SK-N-SH (cell line): ENCODE measurements at regions not wholly inside any gene's neighbourhood (a gene's known extent, or its start where the extent isn't known, plus 50 kb on each side); places are given as distances from the start of the nearest gene placed in this dataset.

ENCODE experiments used
- CTCF ChIA-PET: fragments of 300-600, 350-600 bp; formaldehyde crosslinking; extraction: SDS; loops from one replicate; lab custom pipeline; 2021; lab: Yijun Ruan, JAX
- POLR2A ChIA-PET: fragments of 350-600 bp; sonication (Branson Sonifier 250); formaldehyde crosslinking; extraction: SDS; loops from one replicate; lab custom pipeline; 2020; ENCODE audit warnings: antibody characterized with exemption, inconsistent platforms; lab: Yijun Ruan, JAX
- DNase-seq: peaks from one replicate; pipeline ENCODE4 v3.0.0; 2012
- H2AFZ ChIP-seq: fragments of 200-600 bp; sonication (generic); 2 replicates; pipeline ENCODE4 v1.8.1; 2016; ENCODE audit warnings: antibody characterized with exemption, mild to moderate bottlenecking, low read depth
- H3F3A ChIP-seq: fragments of 200-600 bp; sonication (generic); replicated peaks from 2 replicates; pipeline ENCODE3; 2016; ENCODE audit warnings: antibody characterized with exemption, mild to moderate bottlenecking; ENCODE audit not compliant: insufficient read depth
- H3K27ac ChIP-seq, 2 experiments: fragments of 200-500 bp in 1 of 2; fragments of 200-600 bp in 1 of 2; sonication (Bioruptor generic) in 1 of 2; sonication (generic), shearing (Covaris generic) in 1 of 2; 2 replicates each; pipeline versions ENCODE4 v1.5.1 to v1.6.1; 2014 to 2016; ENCODE audit warnings: low read depth in 2 of 2, inconsistent platforms in 1 of 2, low read length in 1 of 2, mild to moderate bottlenecking in 1 of 2, mixed read lengths in 1 of 2
- H3K27me3 ChIP-seq: fragments of 200-600 bp; sonication (generic), shearing (Covaris generic); 2 replicates; pipeline ENCODE4 v1.6.1; 2016; ENCODE audit warnings: mixed run types; ENCODE audit not compliant: insufficient read depth
- H3K36me3 ChIP-seq, 2 experiments: fragments of 200-500 bp in 1 of 2; fragments of 200-600 bp in 1 of 2; sonication (Bioruptor generic) in 1 of 2; sonication (generic) in 1 of 2; replicated peaks in 1 of 2; 2 replicates each; pipeline versions ENCODE3 to v1.5.1; 2014 to 2016; ENCODE audit warnings: low read length in 1 of 2, mild to moderate bottlenecking in 1 of 2; ENCODE audit not compliant: insufficient read depth in 2 of 2, control insufficient read depth in 1 of 2
- H3K4me1 ChIP-seq, 2 experiments: fragments of 200-500 bp in 1 of 2; fragments of 200-600 bp in 1 of 2; sonication (Bioruptor generic) in 1 of 2; sonication (generic), shearing (Covaris generic) in 1 of 2; 2 replicates each; pipeline versions ENCODE4 v1.5.1 to v1.6.1; 2014 to 2016; ENCODE audit warnings: low read depth in 1 of 2, low read length in 1 of 2, mixed run types in 1 of 2; ENCODE audit not compliant: insufficient read depth in 2 of 2, control insufficient read depth in 1 of 2
- H3K4me2 ChIP-seq: fragments of 200-600 bp; sonication (generic), shearing (Covaris generic); 2 replicates; pipeline ENCODE4 v1.6.1; 2017; ENCODE audit warnings: mixed run types
- H3K4me3 ChIP-seq, 2 experiments: fragments of 200-500 bp in 1 of 2; fragments of 200-600 bp in 1 of 2; sonication (Bioruptor generic) in 1 of 2; sonication (generic), shearing (Covaris generic) in 1 of 2; 2 replicates each; pipeline versions ENCODE4 v1.5.1 to v1.8.1; 2014 to 2016; ENCODE audit warnings: low read depth in 2 of 2, inconsistent platforms in 1 of 2, low read length in 1 of 2, mild to moderate bottlenecking in 1 of 2, mixed read lengths in 1 of 2, moderate library complexity in 1 of 2
- H3K79me2 ChIP-seq: fragments of 200-600 bp; sonication (generic); 2 replicates; pipeline ENCODE4 v1.8.1; 2017; ENCODE audit warnings: mild to moderate bottlenecking; ENCODE audit not compliant: insufficient read depth
- H3K9ac ChIP-seq: fragments of 200-600 bp; sonication (generic); 2 replicates; pipeline ENCODE4 v1.6.1; 2017; ENCODE audit warnings: mixed run types
- H3K9me2 ChIP-seq: fragments of 200-600 bp; sonication (generic); 2 replicates; pipeline ENCODE4 v1.6.1; 2017; ENCODE audit warnings: mixed run types
- H3K9me3 ChIP-seq: fragments of 200-600 bp; sonication (generic); 2 replicates; pipeline ENCODE4 v1.6.1; 2017; ENCODE audit warnings: mixed run types, mild to moderate bottlenecking, moderate library complexity
- H4K20me1 ChIP-seq: fragments of 200-600 bp; sonication (generic); 2 replicates; pipeline ENCODE4 v1.6.1; 2017; ENCODE audit warnings: mild to moderate bottlenecking, mixed run types; ENCODE audit not compliant: insufficient read depth
- CTCF ChIP-seq: fragments of 200-600 bp; sonication (generic); IDR thresholded peaks from 2 replicates; pipeline ENCODE4 v1.6.1; 2017; ENCODE audit warnings: antibody characterized with exemption, mild to moderate bottlenecking, moderate library complexity
- FOXJ3 ChIP-seq: sonication (generic); formaldehyde crosslinking; IDR thresholded peaks from 2 replicates; pipeline ENCODE4 v1.5.1; 2020; ENCODE audit warnings: mild to moderate bottlenecking, missing genetic modification reagents
- GABPA ChIP-seq: IDR thresholded peaks from 2 replicates; pipeline ENCODE4 v1.4.0; 2012; ENCODE audit warnings: low read depth, mild to moderate bottlenecking
- GATA2 ChIP-seq: sonication (generic); formaldehyde crosslinking; IDR thresholded peaks from 2 replicates; pipeline ENCODE4 v1.5.0; 2020; ENCODE audit warnings: mild to moderate bottlenecking, missing genetic modification reagents
- IRF3 ChIP-seq: fragments of 150-350 bp; IDR thresholded peaks from 2 replicates; pipeline ENCODE4 v1.6.1; 2016; ENCODE audit warnings: mild to moderate bottlenecking, low read depth, low read length
- MAX ChIP-seq: IDR thresholded peaks from 2 replicates; pipeline ENCODE4 v1.4.0; 2012; ENCODE audit warnings: low read depth
- MEF2A ChIP-seq: IDR thresholded peaks from 2 replicates; pipeline ENCODE4 v1.4.0; 2012; ENCODE audit warnings: low read depth, borderline replicate concordance
- MXI1 ChIP-seq: IDR thresholded peaks from 2 replicates; pipeline ENCODE4 v1.6.1; 2012; ENCODE audit warnings: mild to moderate bottlenecking, low read depth, low read length, improper control_type of control experiment
- REST ChIP-seq: IDR thresholded peaks from 2 replicates; pipeline ENCODE4 v1.6.1; 2012; ENCODE audit warnings: mild to moderate bottlenecking, low read depth, low read length, moderate library complexity
- RFX5 ChIP-seq: IDR thresholded peaks from 2 replicates; pipeline ENCODE4 v1.6.1; 2012; ENCODE audit warnings: mild to moderate bottlenecking, improper control_type of control experiment, low read length
- SMC3 ChIP-seq: IDR thresholded peaks from 2 replicates; pipeline ENCODE4 v1.6.1; 2012; ENCODE audit warnings: low read depth, low read length, improper control_type of control experiment
- TCF12 ChIP-seq: IDR thresholded peaks from 2 replicates; pipeline ENCODE4 v1.4.0; 2012
- WGBS: methylation state at CpG from one replicate; pipeline ENCODE4 v1.1.6; 2017; ENCODE audit warnings: low lambda C conversion rate; 5-methylcytosine and 5-hydroxymethylcytosine counted together
- TF ChIP-seq, protein P1 (sequence below): IDR thresholded peaks from 2 replicates; pipeline ENCODE4 v1.4.0; 2012; ENCODE audit warnings: low read depth, borderline replicate concordance

- peaks cover 44 to 48% of the 10 kb centered on the region in 2 experiments for H3K36me3 ChIP-seq
- no peaks in the 10 kb centered on the region for H3K4me1 ChIP-seq
- DNase-seq, result no peak
- TF ChIP-seq MEF2A (no peak), RFX5 (no peak), GABPA (no peak), FOXJ3 (CRISPR knock-in tag) (no peak), REST (no peak), IRF3 (no peak), TCF12 (no peak), SMC3 (no peak), MAX (no peak), CTCF (no peak), MXI1 (no peak), GATA2 (CRISPR knock-in tag) (no peak)
- TF ChIP-seq, protein P1, sequence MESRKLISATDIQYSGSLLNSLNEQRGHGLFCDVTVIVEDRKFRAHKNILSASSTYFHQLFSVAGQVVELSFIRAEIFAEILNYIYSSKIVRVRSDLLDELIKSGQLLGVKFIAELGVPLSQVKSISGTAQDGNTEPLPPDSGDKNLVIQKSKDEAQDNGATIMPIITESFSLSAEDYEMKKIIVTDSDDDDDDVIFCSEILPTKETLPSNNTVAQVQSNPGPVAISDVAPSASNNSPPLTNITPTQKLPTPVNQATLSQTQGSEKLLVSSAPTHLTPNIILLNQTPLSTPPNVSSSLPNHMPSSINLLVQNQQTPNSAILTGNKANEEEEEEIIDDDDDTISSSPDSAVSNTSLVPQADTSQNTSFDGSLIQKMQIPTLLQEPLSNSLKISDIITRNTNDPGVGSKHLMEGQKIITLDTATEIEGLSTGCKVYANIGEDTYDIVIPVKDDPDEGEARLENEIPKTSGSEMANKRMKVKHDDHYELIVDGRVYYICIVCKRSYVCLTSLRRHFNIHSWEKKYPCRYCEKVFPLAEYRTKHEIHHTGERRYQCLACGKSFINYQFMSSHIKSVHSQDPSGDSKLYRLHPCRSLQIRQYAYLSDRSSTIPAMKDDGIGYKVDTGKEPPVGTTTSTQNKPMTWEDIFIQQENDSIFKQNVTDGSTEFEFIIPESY, result no peak
- H3K27ac ChIP-seq, result no peak overlapping the region
- no peaks in the 10 kb centered on the region for H3K9me3 ChIP-seq
- no peak overlapping the region for H3K4me3 ChIP-seq
- WGBS, result 100% methylated on average over 2 of the region's 2 CpGs
- no peaks in the 10 kb centered on the region for H3K27me3 ChIP-seq
- H4K20me1 ChIP-seq, result no peaks in the 10 kb centered on the region
- no peaks in the 10 kb centered on the region for H3K79me2 ChIP-seq
- no peaks in the 10 kb centered on the region for H3K9me2 ChIP-seq
- H2AFZ ChIP-seq, result no peak overlapping the region
- ChIA-PET CTCF (interaction anchor here (0.8 to 1.5 kb wide), 2 partner anchors 22 to 789 kb away, joined by 3 to 4 read pairs; no protein-coding TSS in a partner anchor), POLR2A (no interaction called here)
- no peak overlapping the region for H3K9ac ChIP-seq
- H3F3A ChIP-seq, result peaks cover 7% of the 10 kb centered on the region
- H3K4me2 ChIP-seq, result no peak overlapping the region
Measured at GRCh38 chr1:219987325-219987724, 59.0 kb upstream of the SLC30A10 start.
